ENCODE measurements at regions not wholly inside any gene's neighbourhood (a gene's known extent, or its start where the extent isn't known, plus 50 kb on each side); places are given as distances from the start of the nearest gene placed in this dataset.

DNA sequence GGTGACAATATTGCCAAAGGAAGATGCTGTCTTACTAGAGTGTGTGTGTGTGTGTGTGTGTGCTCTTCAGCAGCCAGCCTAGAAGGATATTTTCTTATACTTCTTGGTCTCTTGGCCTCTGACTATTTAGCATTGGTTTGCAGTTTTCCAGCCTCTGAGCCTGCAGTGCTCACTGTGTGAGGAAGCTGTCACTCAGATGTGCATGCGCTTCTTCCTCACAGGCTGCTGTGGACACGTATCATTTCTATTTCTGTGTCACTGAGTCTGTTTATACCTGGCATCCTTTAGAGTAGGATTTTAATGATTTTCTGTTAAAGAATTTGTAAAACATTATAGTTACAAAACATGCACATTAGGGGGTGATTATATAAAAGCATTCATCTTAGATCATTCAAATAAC lies 83.3 kb downstream of the ALDH8A1 start:
- Mint-ChIP-seq H3K4me1 (no peaks in the 10 kb centered on the region), H3K36me3 (ENCODE audit: low read depth) (no peaks in the 10 kb centered on the region), H3K27ac (no peak overlapping the region), H3K27me3 (ENCODE audit: low read depth, poor library complexity) (peaks cover 6% of the 10 kb centered on the region), H3K9me3 (no peaks in the 10 kb centered on the region), H3K4me3 (no peak overlapping the region)
- TF ChIP-seq, protein P1, sequence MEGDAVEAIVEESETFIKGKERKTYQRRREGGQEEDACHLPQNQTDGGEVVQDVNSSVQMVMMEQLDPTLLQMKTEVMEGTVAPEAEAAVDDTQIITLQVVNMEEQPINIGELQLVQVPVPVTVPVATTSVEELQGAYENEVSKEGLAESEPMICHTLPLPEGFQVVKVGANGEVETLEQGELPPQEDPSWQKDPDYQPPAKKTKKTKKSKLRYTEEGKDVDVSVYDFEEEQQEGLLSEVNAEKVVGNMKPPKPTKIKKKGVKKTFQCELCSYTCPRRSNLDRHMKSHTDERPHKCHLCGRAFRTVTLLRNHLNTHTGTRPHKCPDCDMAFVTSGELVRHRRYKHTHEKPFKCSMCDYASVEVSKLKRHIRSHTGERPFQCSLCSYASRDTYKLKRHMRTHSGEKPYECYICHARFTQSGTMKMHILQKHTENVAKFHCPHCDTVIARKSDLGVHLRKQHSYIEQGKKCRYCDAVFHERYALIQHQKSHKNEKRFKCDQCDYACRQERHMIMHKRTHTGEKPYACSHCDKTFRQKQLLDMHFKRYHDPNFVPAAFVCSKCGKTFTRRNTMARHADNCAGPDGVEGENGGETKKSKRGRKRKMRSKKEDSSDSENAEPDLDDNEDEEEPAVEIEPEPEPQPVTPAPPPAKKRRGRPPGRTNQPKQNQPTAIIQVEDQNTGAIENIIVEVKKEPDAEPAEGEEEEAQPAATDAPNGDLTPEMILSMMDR (IDR thresholded peaks at IDR 0.05): no peak
- DNase-seq: no peak

DNA sequence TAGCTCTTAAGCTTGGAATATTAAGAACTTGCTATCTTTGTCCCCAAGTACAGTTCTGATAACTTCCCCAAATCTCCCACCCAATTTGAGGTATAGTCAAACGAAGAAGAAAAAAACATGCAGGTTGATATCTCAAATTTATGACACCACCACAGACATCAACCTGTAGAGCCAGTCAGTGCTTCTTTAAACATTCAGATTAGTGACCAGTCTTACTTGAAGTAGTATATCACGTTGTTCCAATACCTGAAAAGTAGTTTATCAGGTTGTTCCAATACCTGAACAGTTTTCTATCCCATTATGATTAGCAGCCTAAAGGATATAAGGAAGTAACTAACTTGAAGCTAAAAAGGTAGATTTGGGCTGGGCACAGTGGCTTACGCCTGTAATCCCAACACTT lies 85.3 kb downstream of the ALDH8A1 start:
- no peaks in the 10 kb centered on the region for H3K4me1 Mint-ChIP-seq
- H3K36me3 Mint-ChIP-seq (ENCODE audit: low read depth): no peaks in the 10 kb centered on the region
- H3K27ac Mint-ChIP-seq: no peak overlapping the region
- no peak for DNase-seq
- TF ChIP-seq, protein P1 (IDR thresholded peaks at IDR 0.05): no peak
- H3K9me3 Mint-ChIP-seq: no peaks in the 10 kb centered on the region
- H3K27me3 Mint-ChIP-seq (ENCODE audit: low read depth, poor library complexity): peaks cover 3% of the 10 kb centered on the region
- no peak overlapping the region for H3K4me3 Mint-ChIP-seq

DNA sequence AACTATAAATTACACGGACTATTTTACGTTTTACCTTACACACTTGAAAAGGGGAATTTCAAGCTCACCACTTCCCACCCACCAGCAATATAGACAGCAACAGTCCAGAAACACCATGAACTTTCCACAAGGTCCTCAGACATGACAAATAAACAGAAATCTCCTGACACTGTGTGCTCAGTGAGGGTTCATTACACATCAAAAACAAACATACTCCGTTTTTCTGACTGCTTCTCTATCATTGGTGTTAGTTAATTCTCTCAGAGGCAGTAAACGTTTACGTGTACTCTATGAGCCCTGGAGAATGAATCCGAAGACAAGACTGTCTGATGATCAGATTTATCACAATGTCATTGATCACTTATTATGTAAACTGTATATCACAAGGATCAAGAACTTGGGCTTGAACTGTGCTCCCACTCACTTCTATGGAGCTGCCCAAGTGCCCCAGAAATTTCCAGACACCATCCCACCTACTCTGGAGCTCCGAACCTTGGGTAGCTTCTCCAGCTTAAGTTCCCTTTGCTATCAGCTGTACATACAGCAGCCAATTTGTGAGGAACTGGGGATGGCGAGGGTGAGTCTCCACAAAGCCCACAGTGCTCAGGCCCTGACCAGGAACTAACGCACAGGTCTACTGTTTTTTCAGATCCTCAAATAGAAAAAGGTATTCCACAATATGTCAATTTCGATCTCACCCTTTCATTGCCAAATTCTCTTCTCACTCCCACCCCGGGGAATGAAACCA lies 86.0 kb downstream of the ALDH8A1 start:
- no peak overlapping the region for H3K27ac Mint-ChIP-seq
- H3K27me3 Mint-ChIP-seq (ENCODE audit: low read depth, poor library complexity): peaks cover 7% of the 10 kb centered on the region
- no peaks in the 10 kb centered on the region for H3K4me1 Mint-ChIP-seq
- TF ChIP-seq, protein P1 (IDR thresholded peaks at IDR 0.05): no peak
- no peak for DNase-seq
- H3K36me3 Mint-ChIP-seq (ENCODE audit: low read depth): no peaks in the 10 kb centered on the region
- H3K4me3 Mint-ChIP-seq: no peak overlapping the region
- H3K9me3 Mint-ChIP-seq: no peaks in the 10 kb centered on the region

DNA sequence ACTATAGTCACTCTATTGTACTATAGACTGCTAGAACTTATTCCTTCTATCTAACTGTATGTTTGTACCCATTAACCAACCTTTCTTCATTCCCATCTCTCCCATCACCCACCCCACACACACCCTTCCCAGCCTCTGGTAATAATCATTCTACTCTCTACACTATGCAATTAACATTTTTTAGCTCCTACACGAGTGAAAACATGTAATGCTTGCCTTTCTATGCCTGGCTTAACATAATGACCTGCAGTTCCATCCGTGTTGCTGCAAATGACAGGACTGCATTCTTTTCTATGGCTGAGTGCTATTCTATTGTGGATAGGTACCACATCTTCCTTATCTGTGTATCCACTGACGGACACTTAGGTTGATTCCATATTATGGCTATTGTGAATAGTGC lies 95.5 kb downstream of the ALDH8A1 start:
- Mint-ChIP-seq H3K27me3 (ENCODE audit: low read depth, poor library complexity) (peaks cover 12% of the 10 kb centered on the region), H3K4me3 (no peak overlapping the region), H3K36me3 (ENCODE audit: low read depth) (no peaks in the 10 kb centered on the region)

DNA sequence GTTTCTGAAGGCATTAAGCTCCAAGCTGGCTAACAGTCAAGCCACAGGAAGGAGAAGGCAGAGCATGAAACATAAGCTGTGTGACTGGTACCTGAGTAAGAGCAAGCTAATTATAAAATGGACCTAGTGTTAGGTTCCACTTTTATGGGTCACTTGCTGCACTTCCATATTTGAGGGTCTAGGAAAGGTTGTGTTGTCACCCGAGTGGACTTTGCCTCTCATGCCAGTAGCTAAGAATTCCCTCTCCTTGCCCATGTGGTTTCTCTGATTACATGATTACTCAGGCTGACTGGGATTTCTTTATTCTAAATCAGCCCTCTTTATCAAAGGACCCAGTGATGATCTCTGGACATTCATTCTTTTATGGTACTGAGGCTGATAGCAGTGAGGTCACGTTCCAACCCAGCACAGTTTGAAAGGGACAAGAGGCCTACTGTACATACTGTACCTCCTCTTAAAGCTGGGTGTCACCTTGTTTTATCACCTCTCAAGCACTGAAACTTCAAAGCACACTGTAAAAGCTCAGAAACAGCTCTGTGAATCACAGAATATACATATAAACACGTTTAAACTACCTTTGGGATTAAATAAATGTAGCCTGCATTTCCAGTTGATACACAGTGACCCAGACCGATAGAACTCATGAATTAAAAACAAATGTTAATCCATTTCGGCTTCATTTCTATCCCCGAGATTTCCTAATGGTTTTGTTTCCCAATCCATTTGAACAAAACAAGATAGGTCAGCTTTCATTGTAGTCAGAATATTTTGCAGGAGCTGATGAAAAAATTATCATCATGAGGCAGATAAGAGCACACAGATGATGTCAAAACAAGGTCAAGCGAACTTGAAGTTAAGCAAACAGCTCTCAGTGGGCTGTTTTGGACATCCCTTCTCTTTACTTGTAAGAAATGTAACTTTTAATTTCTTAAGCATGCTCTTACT lies 96.5 kb downstream of the ALDH8A1 start:
- TF ChIP-seq, protein P1 (IDR thresholded peaks at IDR 0.05): no peak
- H3K27me3 Mint-ChIP-seq (ENCODE audit: low read depth, poor library complexity): peaks cover 10% of the 10 kb centered on the region
- no peaks in the 10 kb centered on the region for H3K9me3 Mint-ChIP-seq
- H3K4me1 Mint-ChIP-seq: peaks cover 35% of the 10 kb centered on the region
- no peaks in the 10 kb centered on the region for H3K36me3 Mint-ChIP-seq (ENCODE audit: low read depth)
- no peak for DNase-seq
- no peak overlapping the region for H3K4me3 Mint-ChIP-seq
- no peak overlapping the region for H3K27ac Mint-ChIP-seq

More for the DNA sequence above, 95.5 kb downstream of the ALDH8A1 start:
- TF ChIP-seq, protein P1 (IDR thresholded peaks at IDR 0.05): no peak
- no peaks in the 10 kb centered on the region for H3K9me3 Mint-ChIP-seq
- no peak overlapping the region for H3K27ac Mint-ChIP-seq
- H3K4me1 Mint-ChIP-seq: peaks cover 35% of the 10 kb centered on the region
- no peak for DNase-seq
